ENCODE measurements at regions not wholly inside any gene's neighbourhood (a gene's known extent, or its start where the extent isn't known, plus 50 kb on each side); places are given as distances from the start of the nearest gene placed in this dataset.

DNA sequence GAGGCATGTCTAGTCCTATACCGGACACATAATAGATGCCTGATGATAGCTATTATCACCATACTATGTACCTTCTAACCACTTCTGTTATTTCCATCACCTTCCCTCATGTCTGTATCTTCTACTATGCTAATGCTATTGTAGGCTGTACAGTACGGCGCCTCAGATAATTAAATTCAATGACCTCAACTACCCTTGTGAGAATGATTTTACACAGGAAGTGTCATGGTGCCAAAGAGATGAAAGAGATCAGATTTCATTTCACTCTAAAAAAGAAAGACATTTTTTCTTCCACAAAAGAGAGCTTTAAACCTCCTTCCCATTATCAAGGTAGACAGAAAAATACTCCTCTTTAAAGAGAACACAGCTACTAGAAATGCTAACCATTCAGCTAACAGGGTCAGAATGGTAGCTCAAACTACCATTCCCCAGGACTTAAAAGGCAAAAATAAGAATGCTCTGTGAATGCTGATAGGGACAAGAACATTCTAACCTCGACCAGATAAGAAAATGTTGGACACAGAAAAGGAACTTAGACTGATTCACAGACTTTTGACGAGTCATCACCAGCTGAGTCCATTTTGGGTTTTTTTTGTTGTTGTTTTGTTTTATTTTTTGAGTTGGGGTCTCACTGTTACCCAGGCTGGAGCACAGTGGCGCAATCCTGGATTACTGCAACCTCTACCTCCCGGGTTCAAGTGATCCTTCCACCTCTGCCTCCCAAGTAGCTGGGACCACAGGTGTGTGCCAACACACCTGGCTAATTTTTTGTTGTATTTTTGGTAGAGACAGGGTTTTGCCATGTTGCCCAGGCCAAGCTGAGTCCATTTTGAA lies 99.2 kb upstream of the RAPGEF2 start:
- no peak for TF ChIP-seq POLR2A (IDR thresholded peaks at IDR 0.05)
- TF ChIP-seq, protein P1, sequence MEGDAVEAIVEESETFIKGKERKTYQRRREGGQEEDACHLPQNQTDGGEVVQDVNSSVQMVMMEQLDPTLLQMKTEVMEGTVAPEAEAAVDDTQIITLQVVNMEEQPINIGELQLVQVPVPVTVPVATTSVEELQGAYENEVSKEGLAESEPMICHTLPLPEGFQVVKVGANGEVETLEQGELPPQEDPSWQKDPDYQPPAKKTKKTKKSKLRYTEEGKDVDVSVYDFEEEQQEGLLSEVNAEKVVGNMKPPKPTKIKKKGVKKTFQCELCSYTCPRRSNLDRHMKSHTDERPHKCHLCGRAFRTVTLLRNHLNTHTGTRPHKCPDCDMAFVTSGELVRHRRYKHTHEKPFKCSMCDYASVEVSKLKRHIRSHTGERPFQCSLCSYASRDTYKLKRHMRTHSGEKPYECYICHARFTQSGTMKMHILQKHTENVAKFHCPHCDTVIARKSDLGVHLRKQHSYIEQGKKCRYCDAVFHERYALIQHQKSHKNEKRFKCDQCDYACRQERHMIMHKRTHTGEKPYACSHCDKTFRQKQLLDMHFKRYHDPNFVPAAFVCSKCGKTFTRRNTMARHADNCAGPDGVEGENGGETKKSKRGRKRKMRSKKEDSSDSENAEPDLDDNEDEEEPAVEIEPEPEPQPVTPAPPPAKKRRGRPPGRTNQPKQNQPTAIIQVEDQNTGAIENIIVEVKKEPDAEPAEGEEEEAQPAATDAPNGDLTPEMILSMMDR (IDR thresholded peaks at IDR 0.05) = no peak
